ENCODE measurements at regions not wholly inside any gene's neighbourhood (a gene's known extent, or its start where the extent isn't known, plus 50 kb on each side); places are given as distances from the start of the nearest gene placed in this dataset.

DNA sequence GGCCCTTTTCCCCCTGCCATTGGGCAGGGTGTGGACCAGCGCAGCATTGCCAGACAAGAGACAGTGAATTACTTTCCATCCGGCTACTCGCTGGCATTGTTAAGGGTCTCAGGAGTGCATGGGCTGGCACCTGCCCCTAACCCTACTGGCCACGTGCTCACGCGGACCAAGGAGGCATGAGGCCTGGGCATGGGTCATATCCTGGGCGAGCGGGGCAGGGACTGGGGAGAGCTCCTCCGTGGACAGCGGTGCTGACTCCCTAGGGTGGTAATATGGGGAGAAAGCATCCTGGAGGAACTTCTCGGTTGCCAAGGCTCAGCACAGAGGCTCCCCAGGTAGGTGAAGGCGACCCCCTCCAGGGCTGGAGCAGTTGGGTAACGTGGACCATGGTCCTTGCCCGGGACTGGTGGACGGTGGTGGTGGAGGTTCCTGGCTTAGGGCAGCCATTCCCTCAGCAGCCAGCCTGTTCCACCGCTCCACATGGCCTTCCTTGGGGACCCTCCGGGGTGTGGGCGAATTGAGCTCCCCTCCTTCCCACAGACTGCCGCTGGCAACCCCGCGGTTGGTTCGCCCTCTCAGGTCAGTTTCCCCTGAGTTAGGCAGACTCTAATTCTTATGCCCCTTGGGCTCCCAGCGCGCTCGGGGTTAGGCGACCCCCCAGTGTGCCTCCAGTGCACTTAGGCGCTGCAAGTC, 465.1 kb downstream of the SLITRK5 start:
- 94% methylated on average over 24 of the region's 27 CpGs; no CpG with 5 or more reads in 1 of the 2 donors for WGBS, 2 donors (ENCODE audit: low coverage in 1 of 2)
- TF ChIP-seq POLR2A (IDR thresholded peaks at IDR 0.05) (no peak), CTCF (IDR thresholded peaks at IDR 0.05) (no peak), POLR2AphosphoS5 (IDR thresholded peaks at IDR 0.05) (no peak), EP300 (IDR thresholded peaks at IDR 0.05; ENCODE audit: low read depth) (no peak)
- Histone ChIP-seq H3K9me3 (no peaks in the 10 kb centered on the region), H3K36me3 (no peaks in the 10 kb centered on the region), H3K27ac (no peak overlapping the region), H3K27me3 (no peaks in the 10 kb centered on the region), H3K4me3 (no peak overlapping the region), H3K4me1 (no peaks in the 10 kb centered on the region)
- DNase-seq = no peak
- in situ Hi-C loops (cut with MboI; ENCODE audit: low pct_ligation_motif_present in 1 of 4, low pct_unique_long_range_greater_than_20kb in 1 of 4, low sequenced_read_pairs in 3 of 4) (no loop called here), intact Hi-C loops (cut with DNase I; ENCODE audit: low total_unique reads) (no loop called here)

- in situ Hi-C loops (cut with MboI; ENCODE audit: low pct_ligation_motif_present in 1 of 4, low pct_unique_long_range_greater_than_20kb in 1 of 4, low sequenced_read_pairs in 3 of 4) (no loop called here), intact Hi-C loops (cut with DNase I; ENCODE audit: low total_unique reads) (no loop called here)
- no peak for DNase-seq
- WGBS, 2 donors (ENCODE audit: low coverage in 1 of 2) = 28 to 41% methylated on average over 3 of the region's 3 CpGs
- Histone ChIP-seq H3K9me3 (no peaks in the 10 kb centered on the region), H3K27ac (no peak overlapping the region), H3K27me3 (no peaks in the 10 kb centered on the region), H3K36me3 (no peaks in the 10 kb centered on the region), H3K4me1 (no peaks in the 10 kb centered on the region), H3K4me3 (no peak overlapping the region)
- TF ChIP-seq POLR2AphosphoS5 (IDR thresholded peaks at IDR 0.05) (no peak), EP300 (IDR thresholded peaks at IDR 0.05; ENCODE audit: low read depth) (no peak), CTCF (IDR thresholded peaks at IDR 0.05) (no peak), POLR2A (IDR thresholded peaks at IDR 0.05) (no peak)
Measured at GRCh38 chr13:88142653-88143052, 471.5 kb downstream of the SLITRK5 start.

DNA sequence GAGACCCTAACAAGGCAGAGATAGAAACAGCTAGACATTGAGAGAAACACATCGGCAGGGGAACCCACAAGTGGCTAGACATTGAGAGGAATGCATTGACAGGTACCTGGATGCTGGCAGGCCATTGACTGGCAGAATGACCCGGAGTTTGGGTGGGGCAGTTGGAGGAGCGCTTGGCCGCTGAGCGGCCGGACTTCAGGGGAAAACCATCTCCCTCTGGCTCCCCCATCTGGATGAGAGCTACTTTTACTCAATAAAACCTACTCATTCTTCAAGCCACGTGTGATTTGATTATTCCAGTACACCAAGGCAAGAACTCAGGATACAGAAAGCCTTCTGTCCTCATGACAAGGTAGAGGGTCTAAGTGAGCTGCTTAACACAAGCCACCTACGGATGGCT, 473.4 kb downstream of the SLITRK5 start:
- H3K27me3 ChIP-seq = no peaks in the 10 kb centered on the region
- intact Hi-C loops (cut with DNase I; ENCODE audit: low total_unique reads) (no loop called here), in situ Hi-C loops (cut with MboI; ENCODE audit: low pct_ligation_motif_present in 1 of 4, low pct_unique_long_range_greater_than_20kb in 1 of 4, low sequenced_read_pairs in 3 of 4) (no loop called here)
- no peaks in the 10 kb centered on the region for H3K9me3 ChIP-seq
- no peaks in the 10 kb centered on the region for H3K36me3 ChIP-seq
- WGBS, 2 donors (ENCODE audit: low coverage in 1 of 2) = 90% methylated on average over 8 of the region's 8 CpGs; no CpG with 5 or more reads in 1 of the 2 donors
- no peaks in the 10 kb centered on the region for H3K4me1 ChIP-seq
- DNase-seq = no peak
- TF ChIP-seq EP300 (IDR thresholded peaks at IDR 0.05; ENCODE audit: low read depth) = no peak
- TF ChIP-seq POLR2AphosphoS5 (IDR thresholded peaks at IDR 0.05) = no peak
- TF ChIP-seq CTCF (IDR thresholded peaks at IDR 0.05) = no peak
- TF ChIP-seq POLR2A (IDR thresholded peaks at IDR 0.05) = no peak
- H3K4me3 ChIP-seq = no peak overlapping the region
- H3K27ac ChIP-seq = no peak overlapping the region

GRCh38 chr13:88153353-88153752, 482.2 kb downstream of the SLITRK5 start:
- TF ChIP-seq POLR2A (IDR thresholded peaks at IDR 0.05) (no peak), POLR2AphosphoS5 (IDR thresholded peaks at IDR 0.05) (no peak), CTCF (IDR thresholded peaks at IDR 0.05) (no peak), EP300 (IDR thresholded peaks at IDR 0.05; ENCODE audit: low read depth) (no peak)
- no peak for DNase-seq
- no peaks in the 10 kb centered on the region for H3K4me1 ChIP-seq
- H3K36me3 ChIP-seq = no peaks in the 10 kb centered on the region
- 80 to 86% methylated on average over 7 to 8 of the region's 8 CpGs for WGBS, 2 donors (ENCODE audit: low coverage in 1 of 2)
- no peaks in the 10 kb centered on the region for H3K9me3 ChIP-seq
- H3K27ac ChIP-seq = no peak overlapping the region
- no peaks in the 10 kb centered on the region for H3K27me3 ChIP-seq
- intact Hi-C loops (cut with DNase I; ENCODE audit: low total_unique reads) = no loop called here
- H3K4me3 ChIP-seq = no peak overlapping the region
- in situ Hi-C loops (cut with MboI; ENCODE audit: low pct_ligation_motif_present in 1 of 4, low pct_unique_long_range_greater_than_20kb in 1 of 4, low sequenced_read_pairs in 3 of 4) = no loop called here
